Left ventricle myocardium superior (tissue), 1 donor: ENCODE measurements at regions not wholly inside any gene's neighbourhood (a gene's known extent, or its start where the extent isn't known, plus 50 kb on each side); places are given as distances from the start of the nearest gene placed in this dataset.

Experiments used
- ATAC-seq: fragments of 200-7000 bp; cut with Tn5 transposase; one replicate; pipeline ENCODE4 v1.9.1; 2020; ENCODE audit warnings: mild to moderate bottlenecking, moderate library complexity
- DNase-seq: peaks from one replicate; pipeline ENCODE4 v3.0.0-alpha.2; 2020
- intact Hi-C: fragments of 100-400 bp; cut with micrococcal nuclease; formaldehyde crosslinking; loops from one replicate; pipeline ENCODE4 v1.11.0; 2022
- donor health status: DM: no; HTN: yes; CAD: no; lungs with severe emphysema.

- ATAC-seq (no peak), DNase-seq (no peak)
- intact Hi-C loops = no loop called here
Measured at GRCh38 chr9:90098408-90098807, 493.6 kb downstream of the GADD45G start.

GRCh38 chr9:90099262-90099963, 494.6 kb downstream of the GADD45G start:
- ATAC-seq (peak; percentile 56), DNase-seq (no peak)
- intact Hi-C loops = no loop called here

GRCh38 chr9:90100014-90100413, 495.2 kb downstream of the GADD45G start:
- ATAC-seq (no peak), DNase-seq (no peak)
- intact Hi-C loops = no loop called here

DNA sequence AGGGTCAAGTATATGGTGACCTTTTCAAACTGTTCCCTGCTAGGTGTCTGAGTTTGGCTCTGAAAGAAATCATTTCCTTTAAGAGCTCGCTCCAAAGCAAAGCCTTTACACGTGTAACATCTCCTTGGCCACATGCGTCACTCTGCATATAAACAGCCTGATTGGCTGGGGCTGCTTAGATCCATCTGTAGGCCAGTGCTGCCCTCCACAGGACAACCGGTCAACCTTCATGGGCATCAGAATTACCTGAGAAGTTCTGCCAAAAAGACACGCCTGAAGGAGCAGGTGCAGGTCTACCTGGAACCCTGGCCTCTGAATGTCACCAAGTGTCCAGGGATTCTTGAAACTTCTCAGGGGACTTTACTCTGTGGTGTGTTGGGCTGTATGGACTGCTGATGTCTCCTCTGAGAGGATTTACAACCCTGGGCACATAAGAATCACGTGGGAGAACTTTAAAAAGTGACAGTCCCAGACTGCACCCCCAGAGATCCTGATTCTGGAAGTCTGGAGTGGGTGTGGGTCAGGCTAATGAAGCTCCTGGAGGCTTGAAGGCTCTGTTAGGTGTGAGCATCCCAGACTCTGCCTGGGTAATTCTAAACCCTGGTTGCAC, 497.6 kb downstream of the GADD45G start:
- DNase-seq (peak; percentile 77), ATAC-seq (peak; percentile 74)
- intact Hi-C loops = loop anchor here (2.0 kb wide), 1 partner anchor 504 kb away; no protein-coding TSS in a partner anchor

DNA sequence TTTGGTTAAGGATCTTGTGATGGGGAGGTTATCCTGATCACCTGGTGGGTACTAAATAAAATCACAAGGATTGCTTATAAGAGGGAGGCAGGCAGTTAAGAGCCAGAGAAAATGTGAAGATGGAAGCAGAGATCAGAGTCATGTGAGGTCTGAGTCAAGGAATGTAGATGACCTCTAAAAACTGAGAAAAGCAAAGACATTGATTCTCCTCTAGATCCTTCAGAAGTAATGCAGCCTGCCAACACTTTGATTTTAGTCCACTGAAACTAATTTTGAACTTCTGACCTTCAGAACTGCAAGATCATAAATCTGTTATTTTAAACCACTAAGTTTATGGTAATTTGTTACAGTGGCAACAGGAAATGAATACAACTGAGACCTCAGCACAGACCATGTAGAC, 499.0 kb downstream of the GADD45G start:
- intact Hi-C loops = loop anchor here (2.0 kb wide), 1 partner anchor 505 kb away; no protein-coding TSS in a partner anchor
- ATAC-seq (no peak), DNase-seq (no peak)

GRCh38 chr9:90105773-90106172, 501.0 kb downstream of the GADD45G start:
- DNase-seq = no peak
- intact Hi-C loops = no loop called here
- ATAC-seq = peak; percentile 52

- intact Hi-C loops = no loop called here
- peak; percentile 92 for ATAC-seq
- peak; percentile 64 for DNase-seq
Measured at GRCh38 chr9:90107040-90107725, 502.4 kb downstream of the GADD45G start.

- intact Hi-C loops = no loop called here
Measured at GRCh38 chr9:90107726-90108655, 503.2 kb downstream of the GADD45G start.

DNA sequence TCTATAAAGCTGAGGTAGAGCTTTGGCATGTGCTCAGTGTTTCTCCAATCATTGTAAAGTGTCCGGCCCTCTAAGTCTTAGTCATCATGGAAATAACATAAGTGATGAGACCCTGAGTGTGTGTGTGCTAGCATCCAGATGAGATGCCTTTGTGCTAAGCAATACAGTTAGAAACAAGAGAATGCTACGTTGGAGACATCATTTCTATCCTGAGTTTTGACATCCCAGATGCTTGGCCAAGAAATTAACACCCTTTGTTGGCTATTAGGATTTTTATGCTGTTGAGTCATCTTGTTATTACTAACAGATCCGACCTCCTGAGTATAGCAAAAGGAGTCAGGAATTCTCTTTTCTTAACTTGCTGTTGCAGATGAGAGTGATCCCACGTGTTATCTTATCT, 508.0 kb downstream of the GADD45G start:
- intact Hi-C loops = no loop called here
- ATAC-seq (no peak), DNase-seq (no peak)

More at GRCh38 chr9:90107726-90108655, 503.2 kb downstream of the GADD45G start:
- DNase-seq (no peak), ATAC-seq (peak; percentile 58)

DNA sequence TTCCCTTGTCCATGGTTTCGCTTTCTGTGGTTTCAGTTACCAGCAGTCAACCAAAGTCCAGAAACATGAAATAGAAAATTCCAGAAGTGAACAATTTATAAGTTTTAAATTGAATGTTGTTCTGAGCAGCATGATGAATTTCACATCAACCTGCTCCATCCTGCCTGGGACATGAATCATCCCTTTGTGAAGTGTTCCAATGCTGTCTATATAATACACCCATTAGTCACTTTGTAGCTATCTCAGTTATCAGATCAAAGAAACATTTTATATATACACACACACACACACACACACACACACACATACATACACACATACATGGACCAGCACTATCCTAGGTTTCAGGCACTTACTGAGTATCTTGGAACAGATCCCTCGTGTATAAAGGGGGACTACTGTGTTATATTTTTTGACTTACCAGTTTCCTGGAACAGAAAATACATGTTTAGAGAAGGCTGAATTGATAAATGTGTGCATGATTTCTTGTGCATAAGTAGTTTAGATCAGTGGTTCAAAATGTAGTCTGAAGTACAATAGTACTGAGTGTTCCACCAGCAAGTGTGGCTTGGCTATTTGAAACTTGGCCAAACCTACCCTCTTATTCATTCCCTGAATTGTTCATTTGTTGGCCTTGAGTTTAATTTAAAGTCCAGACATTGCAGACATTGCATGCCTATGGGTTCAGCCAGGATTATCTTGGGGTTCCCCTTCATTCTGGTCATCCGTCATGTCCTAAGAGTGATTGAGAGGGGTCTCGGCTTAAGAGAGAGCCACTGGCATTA, 510.0 kb downstream of the GADD45G start:
- intact Hi-C loops = no loop called here
- DNase-seq (no peak), ATAC-seq (no peak)

DNA sequence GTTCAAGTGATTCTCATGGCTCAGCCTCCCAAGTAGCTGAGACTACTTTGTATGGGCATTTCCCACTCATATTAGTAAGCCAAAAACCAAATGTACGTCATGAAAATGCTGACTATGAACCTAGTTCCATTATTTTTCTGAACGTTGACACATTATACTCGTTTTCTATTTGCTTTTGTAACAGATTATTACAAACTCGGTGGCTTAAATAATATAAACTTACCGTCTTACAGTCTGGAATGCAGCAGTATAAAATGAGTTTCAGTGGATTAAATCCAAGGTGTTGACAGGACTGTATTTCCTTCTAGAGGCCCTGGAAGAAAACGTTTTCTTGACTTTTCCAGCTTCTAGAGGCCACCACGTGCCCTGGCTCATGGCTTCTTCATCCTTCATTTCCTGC, 517.0 kb downstream of the GADD45G start:
- intact Hi-C loops = no loop called here
- DNase-seq (no peak), ATAC-seq (no peak)

DNA sequence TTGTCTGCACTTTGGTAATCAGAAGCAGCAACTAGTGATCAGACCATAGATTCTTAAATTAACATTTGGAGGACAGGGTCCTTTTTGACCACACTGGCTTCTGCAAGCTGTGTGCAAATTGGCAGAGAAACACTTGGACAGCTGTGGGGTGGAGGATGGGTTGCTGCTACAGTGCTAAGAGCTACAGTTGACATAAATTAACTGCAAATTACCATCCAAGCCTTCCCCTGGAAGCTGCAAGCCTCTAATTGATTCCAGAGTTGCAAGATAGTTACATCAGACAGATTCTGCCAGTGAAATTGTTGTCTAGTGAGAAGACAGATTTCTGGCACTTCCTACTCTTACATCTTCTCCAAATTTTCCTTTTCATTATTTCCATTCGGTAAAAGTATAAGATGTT, 517.7 kb downstream of the DIRAS2 start:
- DNase-seq = no peak
- intact Hi-C loops = no loop called here
- ATAC-seq = no peak

GRCh38 chr9:90127923-90128322, 514.7 kb downstream of the DIRAS2 start:
- DNase-seq (peak; percentile 71), ATAC-seq (peak; percentile 99)
- intact Hi-C loops = no loop called here

GRCh38 chr9:90128587-90129190, 513.9 kb downstream of the DIRAS2 start:
- no peak for DNase-seq
- intact Hi-C loops = no loop called here
- peak; percentile 82 for ATAC-seq

DNA sequence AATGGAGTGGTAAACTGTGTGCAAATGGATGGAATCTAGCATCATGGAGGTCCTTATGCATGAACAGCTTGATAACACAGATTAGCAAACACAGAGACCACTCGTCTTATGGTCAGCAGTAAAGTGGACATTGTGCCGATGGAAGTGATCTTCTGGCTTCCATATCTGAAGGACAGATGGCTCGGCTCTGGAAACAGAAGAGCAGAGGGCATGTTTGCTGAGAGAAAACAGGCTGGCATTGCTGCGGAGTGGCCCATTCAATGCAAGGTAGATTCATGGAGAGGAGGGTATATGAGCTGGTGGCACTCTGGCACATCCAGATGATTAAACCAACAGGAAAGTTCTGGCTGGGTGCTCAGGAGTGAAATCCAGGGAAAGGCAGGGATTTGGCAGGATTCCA, 513.2 kb downstream of the DIRAS2 start:
- intact Hi-C loops = no loop called here
- ATAC-seq = no peak

DNA sequence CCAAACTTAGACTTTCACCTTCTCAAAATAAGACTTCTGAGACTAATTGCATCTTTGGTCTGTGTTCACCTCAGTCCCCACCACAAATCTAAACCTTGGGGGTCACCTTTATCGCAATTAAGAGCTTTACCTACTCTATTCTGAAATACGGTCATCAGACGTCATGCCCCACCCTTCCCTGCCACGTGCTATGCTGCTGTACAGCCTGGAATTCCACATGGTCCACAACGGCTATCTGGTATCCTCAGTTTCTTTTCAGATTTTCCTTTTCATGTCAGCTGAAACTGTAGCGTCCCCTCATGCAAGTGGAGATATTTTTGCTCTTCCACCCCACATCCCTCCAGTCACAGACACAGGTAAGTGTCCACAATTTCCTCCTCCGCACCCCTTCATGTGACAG, 511.1 kb downstream of the DIRAS2 start:
- ATAC-seq (no peak), DNase-seq (no peak)
- intact Hi-C loops = no loop called here

More for the DNA sequence above, 513.2 kb downstream of the DIRAS2 start:
- no peak for DNase-seq

GRCh38 chr9:90132866-90133265, 509.8 kb downstream of the DIRAS2 start:
- ATAC-seq (no peak), DNase-seq (no peak)
- intact Hi-C loops = no loop called here

DNA sequence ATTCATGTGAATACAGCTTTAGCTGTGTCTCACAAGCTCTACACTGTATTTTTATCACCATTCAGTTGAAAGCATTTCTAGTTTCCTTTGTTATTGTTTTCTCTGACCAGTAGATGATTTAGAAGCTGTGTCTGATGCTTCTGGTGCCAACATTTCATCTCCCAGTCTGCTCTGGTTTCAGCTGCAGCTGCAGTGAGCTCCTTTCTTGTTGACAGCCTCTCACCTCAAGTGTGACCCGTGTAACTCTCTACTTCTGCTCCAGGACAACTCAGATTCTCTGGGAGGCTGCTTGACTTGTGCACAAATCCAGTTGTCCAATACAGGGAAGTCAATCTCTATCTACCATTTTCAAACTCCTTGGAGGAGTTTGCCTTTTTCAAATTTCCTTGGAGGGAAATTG, 504.8 kb downstream of the DIRAS2 start:
- ATAC-seq (no peak), DNase-seq (no peak)
- intact Hi-C loops = no loop called here
